NCI-H2196 treated with DMSO at 0.1 percent for 48 hours (cell line): ENCODE measurements at regions not wholly inside any gene's neighbourhood (a gene's known extent, or its start where the extent isn't known, plus 50 kb on each side); places are given as distances from the start of the nearest gene placed in this dataset.

Experiments used
- DNase-seq: peaks from one replicate; lab custom pipeline; 2025; ENCODE audit not compliant: unreplicated experiment; lab: John Stamatoyannopoulos, UW

DNA sequence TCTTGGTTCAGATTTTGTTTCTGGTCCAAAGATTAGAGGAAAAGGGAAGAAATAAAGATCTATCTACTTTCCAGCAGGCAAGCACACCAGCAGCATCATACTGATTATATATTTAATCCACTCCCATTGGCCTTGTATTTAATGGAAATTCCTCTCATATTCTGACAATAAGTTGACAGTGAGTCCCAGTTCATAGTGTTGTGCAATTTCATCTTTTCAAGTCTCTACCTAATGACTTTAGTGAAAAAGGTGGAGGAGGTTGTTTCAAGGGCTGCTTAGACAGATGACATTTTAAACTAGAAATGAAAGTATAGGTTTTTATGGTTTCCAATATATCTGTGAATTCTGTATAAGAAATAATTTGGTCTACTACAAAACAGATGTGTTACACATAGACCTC, 298.6 kb downstream of the PABPC4L start:
- no peak for DNase-seq

DNA sequence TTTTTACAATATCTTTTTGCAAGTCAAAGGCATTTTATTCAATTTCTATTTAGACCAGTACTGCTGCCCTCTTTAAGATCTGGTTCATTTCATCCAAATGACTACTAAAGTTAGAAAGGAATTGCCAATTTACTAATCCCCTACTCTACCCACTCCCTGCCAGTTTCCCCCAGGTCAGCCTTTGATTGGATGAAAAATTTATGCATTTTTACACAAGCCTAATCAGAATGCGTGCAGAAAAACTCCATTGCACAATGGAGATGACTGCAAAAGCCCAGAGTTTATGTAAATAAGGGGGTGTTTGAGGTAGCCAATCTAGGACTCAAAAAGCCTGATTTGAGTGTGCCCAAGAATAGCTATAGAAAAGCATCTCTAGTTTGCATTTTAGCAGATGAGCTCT, 310.6 kb downstream of the PABPC4L start:
- DNase-seq = no peak

DNA sequence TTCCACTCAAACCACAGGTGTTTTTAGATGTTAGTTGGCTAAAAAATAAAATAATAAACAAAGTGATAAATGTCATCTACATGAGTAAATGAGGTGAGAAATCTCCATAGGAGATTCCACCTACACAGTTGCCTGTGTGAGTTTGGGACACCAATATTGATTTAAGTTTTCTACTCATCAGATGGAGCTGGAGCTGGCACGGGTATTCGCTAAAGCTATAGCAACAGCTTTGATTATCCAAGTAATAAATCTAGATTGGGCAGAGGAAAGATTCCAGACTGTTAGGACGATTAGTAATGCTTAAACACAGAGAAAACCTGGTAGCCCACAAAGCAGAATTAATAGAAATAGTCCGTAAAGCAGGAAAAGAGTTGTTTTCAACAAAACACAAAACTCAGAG, 313.9 kb downstream of the PABPC4L start:
- no peak for DNase-seq

DNA sequence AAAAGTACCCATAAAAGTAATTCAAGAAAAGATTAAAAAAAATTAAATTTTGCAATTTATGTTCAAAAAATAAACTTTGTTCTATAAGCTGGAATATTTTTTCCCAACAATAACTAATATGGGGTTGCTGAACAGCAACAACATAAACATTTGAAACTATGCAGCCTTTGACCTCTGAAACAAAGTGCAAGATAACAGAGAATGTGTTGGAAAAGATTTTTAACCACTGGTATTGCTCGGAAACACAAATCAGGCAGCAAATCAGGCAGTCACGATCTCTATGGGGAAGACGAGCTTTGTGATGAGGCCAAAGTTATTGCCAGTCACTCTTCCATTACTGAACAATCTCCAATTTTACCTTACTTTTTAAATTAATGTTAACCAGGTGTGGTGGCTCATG, 332.1 kb downstream of the PABPC4L start:
- DNase-seq = no peak

DNA sequence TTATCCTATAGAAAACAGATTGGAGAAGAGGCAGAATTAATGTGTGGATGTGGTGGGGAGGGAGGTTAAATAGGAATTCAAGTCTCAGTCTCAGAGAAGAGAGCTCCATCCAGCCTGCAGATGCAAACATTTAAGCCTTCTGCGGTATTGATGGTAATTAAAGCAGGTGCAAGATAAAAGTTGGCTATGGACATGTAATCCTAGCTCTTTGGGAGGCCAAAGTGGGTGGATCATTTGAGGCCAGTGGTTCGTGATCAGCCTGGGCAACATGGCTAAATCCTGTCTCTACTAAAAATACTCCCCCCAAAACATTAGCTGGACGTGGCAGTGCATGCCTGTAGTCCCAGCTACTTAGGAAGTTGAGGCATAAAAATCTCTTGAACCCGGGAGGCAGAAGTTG, 332.7 kb downstream of the PABPC4L start:
- no peak for DNase-seq

DNA sequence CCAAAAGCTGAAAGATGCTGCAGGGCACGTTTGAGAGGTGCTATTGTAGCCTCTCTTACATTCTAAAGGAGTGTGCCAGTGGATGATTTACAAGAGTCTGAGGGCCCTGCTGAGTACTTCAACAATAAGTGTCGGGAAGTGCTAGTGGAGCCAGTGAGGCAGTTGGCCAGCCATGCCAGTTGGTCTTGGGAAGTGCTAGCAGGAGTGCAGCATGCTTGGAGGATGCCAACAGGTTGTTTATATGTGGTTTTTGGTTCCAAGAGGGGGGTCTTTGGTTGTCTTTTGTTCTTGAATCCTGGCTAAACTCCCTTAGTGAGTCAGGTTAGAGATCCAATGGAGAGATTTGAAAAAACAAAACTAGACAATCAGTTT, 335.3 kb downstream of the PABPC4L start:
- DNase-seq = no peak

DNA sequence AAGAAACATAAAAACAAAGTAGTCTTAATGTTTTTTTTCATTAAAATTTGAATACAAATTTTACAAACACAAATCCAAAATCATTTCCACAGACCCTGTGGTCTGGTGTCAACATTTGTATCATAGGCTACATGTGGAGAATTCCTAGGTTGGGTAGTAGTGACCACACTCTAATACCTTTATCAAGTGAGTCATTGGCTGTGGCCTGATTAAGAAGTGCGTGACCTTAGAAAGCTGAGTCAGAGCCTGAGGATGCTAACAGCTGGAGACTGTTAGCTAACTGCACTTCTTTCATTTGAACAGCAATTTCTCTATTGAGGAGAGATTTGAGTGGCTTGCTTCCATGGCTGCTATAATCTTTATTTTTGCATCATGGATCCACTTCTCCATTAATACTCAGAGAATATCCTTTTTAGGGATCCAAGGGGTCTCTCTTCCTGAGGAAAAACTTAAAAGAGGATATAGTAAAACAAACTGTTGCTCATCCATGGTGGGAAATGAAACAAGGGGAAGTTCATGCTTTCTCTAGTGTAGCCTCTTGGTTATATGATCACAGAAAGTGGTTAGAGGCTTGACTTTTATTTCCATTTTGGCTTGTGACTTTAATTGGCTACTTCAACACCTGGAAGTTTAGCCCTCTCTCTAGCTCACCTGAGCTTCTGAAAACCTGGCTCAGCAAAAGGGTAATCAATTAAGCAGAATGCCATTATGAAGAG, 335.8 kb downstream of the PABPC4L start:
- DNase-seq = no peak

DNA sequence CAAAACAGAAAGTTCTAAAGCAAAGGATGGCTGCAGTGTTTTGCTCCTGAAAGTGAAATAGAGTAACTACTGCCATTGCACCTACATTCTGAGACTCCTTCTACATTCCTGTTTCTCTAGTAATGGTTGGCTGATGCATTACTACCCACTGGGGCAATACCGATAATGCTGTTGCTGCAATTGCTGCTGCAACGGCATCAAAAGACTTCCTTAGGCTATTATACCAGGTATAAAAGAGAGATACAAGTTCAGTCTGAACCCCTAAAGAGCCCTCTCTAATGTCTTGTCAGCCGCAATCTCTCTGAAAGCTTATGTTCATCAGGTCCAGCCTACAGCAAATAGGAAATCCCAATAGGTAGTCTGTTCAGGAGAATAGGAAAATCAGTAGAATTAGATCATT, 338.4 kb downstream of the PABPC4L start:
- no peak for DNase-seq

DNA sequence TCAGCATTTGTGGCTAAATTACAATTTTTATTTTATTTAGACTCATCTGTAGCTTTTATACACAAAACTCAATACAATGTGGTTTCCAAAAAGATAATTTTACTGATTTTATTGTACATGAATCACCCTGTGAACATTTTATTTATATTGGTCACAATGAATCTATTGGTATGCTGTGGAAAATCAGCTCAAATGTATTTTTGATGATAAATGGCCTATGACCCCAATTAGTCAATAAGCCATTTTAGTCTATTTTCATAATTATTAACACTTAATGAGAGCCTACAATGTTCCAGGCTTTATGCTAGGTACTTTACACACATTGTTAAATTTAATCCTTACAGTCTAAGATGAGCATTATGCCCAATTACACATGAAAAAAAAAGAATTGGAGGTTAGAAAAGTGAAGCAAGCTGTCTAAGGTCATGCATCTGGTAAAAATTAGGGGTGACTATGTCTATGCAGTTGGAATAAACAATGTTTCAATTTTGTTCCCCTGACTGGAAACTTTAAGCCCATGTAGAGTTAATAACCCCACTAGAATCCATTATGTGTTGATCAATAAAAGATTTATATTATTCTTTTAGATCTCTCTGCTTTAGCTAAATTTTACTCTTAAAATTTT, 344.7 kb downstream of the PABPC4L start:
- DNase-seq = no peak

DNA sequence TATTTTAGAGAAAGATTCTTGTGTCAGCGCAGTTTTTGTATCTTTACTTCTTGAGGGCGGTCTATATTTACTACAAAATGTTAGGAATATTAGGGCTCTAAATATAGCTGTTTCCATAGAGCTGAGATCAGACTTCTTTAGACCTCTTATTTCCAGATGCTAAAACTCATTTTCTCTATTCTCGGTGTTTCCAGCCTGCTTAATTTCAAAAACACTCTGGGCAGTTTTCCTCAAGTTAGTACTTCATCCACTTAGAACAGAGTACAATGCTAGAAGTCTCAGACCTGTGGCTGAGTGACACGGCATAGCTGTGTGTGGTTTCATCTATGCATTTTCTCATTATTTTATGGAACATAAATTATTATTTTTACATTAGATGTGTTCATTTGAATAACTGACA, 346.6 kb downstream of the PABPC4L start:
- no peak for DNase-seq

DNA sequence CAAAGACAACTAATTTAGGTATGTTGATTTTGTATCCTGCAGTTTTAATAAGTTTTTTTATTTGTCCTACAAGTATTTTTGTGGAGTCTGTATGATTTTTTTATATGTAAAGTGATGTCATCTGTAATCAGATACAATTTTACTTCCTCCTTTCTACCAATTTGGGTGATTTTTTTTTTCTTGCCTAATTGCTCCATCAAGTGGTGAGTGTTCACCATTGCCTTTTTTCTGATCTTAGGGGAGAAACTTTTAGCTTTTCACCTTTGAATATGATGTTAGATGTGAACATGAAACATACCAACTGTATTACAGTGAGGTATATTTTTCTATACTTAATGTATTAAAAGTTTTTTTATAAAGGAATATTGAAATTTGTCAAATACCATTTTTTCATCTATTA, 362.3 kb downstream of the PABPC4L start:
- DNase-seq = no peak

DNA sequence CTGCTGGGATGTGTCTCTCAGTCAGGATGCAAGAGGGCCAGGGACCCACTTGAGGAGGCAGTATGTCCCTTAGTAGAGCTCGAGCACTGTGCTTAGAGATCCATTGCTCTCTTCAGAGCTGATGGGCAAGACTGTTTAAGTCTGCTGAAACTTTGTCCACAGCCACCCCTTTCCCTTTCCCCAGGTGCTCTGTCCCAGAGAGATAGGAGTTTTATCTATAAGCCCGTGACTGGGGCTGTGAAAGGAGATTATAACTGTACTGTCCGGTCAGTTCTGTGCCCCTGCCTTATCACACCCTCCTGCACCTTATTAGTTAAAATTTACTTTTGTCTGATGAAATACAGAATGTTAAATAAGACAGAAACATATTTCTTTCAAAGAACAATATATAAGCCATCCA, 378.4 kb downstream of the PABPC4L start:
- DNase-seq = no peak

DNA sequence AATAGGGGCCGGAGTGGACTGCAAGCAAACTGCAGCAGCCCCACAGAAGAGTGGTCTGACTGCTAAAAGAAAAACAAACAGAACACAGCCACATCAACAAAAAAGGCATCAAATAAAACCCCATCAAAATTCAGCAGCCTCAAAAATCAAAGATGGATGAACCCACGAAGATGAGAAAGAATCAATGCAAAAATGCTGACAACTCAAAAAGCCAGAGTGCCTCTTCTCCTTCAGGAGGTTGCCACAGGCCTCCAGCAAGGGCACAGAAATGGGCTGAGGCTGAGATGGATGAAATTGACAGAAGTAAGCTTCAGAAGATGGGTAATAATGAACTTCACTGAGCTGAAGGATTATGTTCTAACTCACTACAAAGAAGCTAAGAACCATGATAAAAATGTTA, 388.6 kb downstream of the PABPC4L start:
- no peak for DNase-seq

DNA sequence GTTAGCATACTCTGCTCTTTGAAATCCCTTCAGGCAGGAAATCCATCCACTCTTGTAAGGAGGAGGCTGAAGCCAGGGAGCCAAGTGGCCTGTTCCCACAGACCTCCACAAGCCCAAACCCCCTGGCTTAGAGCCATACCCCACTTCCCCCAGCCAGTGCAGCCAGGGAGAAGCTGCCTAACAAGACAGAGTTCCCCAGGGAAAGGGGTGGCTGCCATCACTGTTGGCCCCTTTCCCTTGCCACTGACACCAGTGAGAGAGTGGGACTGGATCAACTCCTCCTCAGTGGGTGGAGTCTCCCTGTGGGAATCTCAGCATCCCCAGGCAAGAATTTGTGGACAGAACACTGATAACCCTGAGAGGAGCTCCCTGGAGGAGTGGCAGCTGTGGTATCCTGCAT, 389.4 kb downstream of the PABPC4L start:
- DNase-seq = no peak

DNA sequence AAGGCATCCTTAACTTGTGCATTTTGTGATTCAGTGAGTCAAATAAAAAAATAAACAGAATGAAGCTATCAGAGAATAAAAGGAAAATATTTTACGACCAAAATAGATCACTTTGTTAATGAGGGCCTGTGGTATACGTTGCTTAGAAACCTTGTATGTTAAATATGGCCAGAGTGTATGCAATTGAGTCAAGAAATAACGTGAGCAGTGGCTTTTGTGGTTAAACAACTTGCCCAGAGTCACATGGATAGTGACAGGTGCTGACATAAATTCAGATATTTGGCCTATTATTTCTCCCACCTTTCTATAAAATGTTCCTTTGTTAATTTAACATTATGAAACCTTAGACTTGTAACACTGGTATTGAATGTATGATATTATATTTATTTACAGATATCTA, 393.4 kb downstream of the PABPC4L start:
- DNase-seq = no peak

DNA sequence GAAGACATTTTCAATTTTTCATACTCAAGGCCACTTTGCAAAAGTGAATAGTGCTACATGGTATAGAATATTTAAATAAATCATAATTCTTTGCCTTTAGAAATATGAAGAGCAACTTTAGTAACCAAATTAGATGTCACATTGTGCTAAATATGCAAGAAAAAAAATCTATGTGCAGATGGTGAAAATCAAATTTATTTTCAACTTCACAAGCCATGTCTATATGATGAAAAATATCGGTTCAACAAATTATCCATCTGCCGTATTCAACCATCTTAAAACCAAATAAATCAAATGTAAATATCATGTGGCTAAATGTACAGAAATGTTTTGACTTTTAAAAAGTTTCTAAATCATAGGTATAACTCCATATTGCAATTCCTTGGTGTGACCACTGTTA, 398.2 kb downstream of the PABPC4L start:
- no peak for DNase-seq

DNA sequence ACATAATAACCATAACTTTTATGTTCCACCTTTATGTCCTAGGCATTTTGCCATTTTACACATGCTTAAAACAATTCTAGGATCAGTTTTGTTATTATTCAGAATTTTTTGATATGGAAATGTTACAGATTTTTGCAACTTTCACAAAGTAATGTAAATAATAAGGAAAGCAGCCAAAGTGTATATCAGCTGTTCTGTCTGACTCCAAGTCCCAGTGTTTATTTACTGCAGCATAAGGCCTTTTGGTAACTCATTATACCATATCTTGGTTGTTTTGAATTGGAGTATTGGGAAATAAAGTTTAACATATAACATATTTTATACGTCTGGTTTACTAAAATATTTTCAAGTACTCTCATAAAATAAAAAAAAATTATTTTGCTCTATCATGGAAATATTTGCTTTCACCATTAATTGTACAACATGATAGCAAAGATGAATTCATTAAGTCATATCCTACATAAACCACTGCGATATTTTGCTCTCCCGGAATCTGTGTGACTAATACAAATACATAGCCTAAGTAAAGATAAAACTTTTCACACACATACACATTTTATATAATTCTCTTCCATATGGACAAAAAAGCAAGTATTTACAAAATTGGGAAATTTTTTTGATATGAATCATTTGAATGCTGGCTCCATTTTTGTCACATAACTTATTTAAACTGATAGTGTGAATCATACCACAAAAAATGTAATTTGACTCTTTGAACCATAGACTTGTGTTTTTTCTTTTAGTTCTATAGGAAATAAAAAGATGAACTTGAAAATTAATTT, 399.0 kb downstream of the PABPC4L start:
- DNase-seq = no peak

DNA sequence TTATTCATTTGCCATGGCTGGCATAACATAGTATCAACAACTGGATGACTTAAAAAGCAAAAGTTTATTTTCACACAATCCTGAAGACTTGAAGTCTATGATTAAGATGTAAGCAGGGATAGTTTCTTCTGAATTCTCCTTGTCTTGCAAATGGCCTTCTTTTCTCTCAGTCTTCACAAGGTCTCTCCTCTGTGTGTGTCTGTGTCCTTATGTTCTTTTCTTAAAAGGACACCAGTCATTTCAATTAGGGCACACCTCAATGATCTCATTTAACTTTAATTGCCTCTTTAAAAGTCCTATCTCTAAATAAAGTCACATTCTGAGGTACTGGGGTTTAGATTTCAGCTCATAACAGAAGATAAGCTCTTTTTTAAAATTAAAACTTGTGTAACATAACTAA, 399.7 kb downstream of the PABPC4L start:
- DNase-seq = no peak

DNA sequence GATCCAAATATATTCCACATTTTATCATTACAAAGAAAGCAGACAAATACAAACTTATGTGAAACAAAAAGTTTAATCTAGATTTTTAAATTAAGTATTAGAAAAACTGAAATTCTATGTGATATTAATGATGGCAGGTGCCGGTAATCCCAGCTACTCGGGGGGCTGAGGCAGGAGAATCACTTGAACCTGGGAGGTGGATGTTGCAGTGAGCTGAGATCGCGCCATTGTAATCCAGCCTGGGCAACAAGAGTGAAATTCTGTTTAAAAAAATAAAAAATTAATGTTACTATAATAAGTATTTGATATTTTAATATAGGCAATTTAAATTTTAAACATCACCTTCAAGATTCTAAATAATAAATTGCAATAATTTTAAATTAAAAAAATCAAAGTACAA, 400.6 kb downstream of the PABPC4L start:
- DNase-seq = no peak

DNA sequence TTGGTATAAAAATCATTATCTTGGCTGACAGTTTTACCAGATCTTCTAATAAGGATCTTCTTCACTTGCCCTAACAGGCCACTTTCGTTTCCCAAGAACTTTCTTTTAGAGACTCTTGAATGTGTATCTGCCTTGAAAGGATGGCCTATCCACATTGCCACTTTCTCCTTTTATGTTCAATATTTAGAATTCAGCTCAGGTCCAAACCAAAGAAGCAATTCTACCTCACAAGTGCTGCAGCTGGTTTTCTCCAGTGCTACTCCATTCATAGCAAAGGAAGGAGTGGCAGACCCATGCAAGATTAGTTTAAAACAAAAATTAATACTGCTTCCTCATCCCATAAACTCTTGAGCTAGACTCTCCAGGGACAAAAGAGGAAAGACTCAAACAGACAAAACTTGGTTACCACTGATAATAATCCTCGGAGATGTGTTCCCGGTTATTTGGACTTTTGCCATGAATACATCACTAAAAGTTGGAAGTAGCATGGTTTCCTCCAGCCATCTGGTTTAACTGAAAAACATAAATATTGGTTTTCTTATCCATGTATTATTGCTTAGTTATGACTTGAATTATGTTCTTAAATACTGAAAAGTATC, 401.8 kb downstream of the PABPC4L start:
- no peak for DNase-seq

DNA sequence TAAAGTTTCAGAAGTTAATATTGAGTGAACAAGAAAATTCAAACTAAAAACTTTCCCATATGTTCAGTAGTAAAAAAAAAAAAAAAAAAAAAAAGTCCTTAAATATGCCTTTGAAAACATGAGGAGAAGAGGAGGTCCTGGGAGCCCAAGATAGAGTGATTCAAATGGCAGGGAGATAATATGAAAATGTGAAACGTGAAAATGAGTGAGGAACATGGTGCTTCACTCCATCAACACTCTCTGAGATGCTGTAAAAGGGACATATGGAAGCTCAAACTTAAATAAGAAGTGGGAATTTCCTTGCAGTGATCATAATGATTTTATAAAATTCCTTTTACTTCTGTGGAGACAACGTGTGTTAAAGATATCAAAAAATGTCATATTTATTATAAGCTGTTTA, 423.9 kb downstream of the PABPC4L start:
- no peak for DNase-seq

DNA sequence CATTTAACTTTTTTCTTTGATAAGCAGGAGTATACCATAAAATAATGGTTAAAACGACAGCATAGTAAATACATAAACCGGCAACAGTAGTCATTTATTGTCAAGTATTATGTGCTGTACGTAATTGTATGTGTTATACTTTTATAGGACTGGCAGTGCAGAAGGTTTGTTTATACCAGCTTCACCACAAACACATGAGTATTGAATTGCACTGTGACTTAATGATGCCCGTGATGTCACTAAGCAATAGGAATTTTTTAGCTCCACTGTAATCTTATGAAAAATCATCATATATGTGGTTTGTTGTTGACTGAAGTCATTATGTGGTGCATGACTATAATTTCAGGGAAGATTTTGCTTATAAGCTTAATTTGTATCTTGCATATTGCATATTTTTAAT, 424.6 kb downstream of the PABPC4L start:
- DNase-seq = no peak
